ENCODE measurements at regions not wholly inside any gene's neighbourhood (a gene's known extent, or its start where the extent isn't known, plus 50 kb on each side); places are given as distances from the start of the nearest gene placed in this dataset.

DNA sequence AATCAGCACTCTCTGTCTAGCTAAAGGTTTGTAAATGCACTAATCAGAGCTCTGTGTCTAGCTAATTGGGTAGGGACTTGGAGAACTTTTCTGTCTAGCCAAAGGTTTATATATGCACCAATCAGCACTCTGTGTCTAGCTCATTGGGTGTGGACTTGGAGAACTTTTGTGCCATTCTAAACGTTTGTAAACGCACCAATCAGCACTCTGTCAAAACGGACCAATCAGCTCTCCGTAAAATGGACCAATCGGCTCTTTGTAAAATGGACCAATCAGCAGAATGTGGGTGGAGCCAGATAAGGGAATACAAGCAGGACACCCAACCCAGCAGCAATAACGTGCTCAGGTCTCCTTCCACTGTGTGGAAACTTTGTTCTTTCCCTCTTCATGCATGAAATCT, 298.6 kb upstream of the PTPRD start:
- H3K27ac ChIP-seq (ENCODE audit: insufficient read depth, low read depth, low read length), result no peak overlapping the region
- CTCF ChIA-PET, result interaction anchor here (1.4 kb wide), 1 partner anchor 55 kb away, joined by 4 read pairs; no protein-coding TSS in a partner anchor

DNA sequence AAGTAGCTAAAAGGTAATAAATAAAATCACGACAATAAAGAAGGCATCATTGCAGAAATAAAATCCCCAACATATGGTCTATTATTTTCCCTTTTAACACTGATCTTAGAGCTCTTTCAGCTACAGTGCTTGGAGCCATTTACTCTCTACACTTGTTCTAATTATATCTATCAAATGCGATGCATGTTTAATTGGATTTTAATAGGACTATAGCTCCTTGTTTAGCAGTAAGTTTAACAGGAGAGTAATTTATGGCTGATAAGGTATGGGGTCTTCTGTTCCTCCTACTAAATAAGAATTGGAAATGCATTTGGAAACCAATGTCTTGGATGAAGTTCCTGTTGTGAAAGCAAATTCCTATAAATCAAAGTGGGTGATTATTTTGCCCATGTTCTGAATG, 304.2 kb upstream of the PTPRD start:
- Histone ChIP-seq H3K9me3 (replicated peaks; ENCODE audit: control insufficient read depth, insufficient read depth, low read length) (no peaks in the 10 kb centered on the region), H3K27ac (ENCODE audit: insufficient read depth, low read depth, low read length) (no peak overlapping the region), H2AFZ (ENCODE audit: low read depth, low read length) (no peak overlapping the region), H3K9me1 (replicated peaks; ENCODE audit: control insufficient read depth, extremely low read depth, insufficient read depth, low read length) (no peaks in the 10 kb centered on the region), H3K36me3 (ENCODE audit: control insufficient read depth in 2 of 2, extremely low read depth in 1 of 2, insufficient read depth in 2 of 2, low read length in 2 of 2) (no peaks in the 10 kb centered on the region), H3K9ac (replicated peaks; ENCODE audit: extremely low read depth, insufficient read depth, low read length) (no peak overlapping the region), H3K4me3 (replicated peaks in 1 of 3; ENCODE audit: insufficient read depth in 1 of 3, low read depth in 1 of 3, low read length in 3 of 3) (no peak overlapping the region), H3K27me3 (ENCODE audit: control insufficient read depth in 2 of 2, insufficient read depth in 2 of 2, low read length in 2 of 2) (no peaks in the 10 kb centered on the region), H3K4me2 (ENCODE audit: insufficient read depth, low read length) (no peak overlapping the region), H4K20me1 (replicated peaks; ENCODE audit: control insufficient read depth, extremely low read depth, insufficient read depth, low read length) (no peaks in the 10 kb centered on the region), H3K79me2 (ENCODE audit: control insufficient read depth, insufficient read depth, low read length) (no peaks in the 10 kb centered on the region), H3K4me1 (ENCODE audit: control insufficient read depth, extremely low read depth, insufficient read depth, low read length) (no peaks in the 10 kb centered on the region)
- ChIA-PET POLR2A (no interaction called here), CTCF (no interaction called here)
- TF ChIP-seq EZH2 (IDR thresholded peaks at IDR 0.05; ENCODE audit: borderline replicate concordance, low read depth, low read length, severe bottlenecking) (no peak), JUN (IDR thresholded peaks at IDR 0.05; ENCODE audit: borderline replicate concordance, insufficient read depth, insufficient read length, low read depth) (no peak)
- no peak for FAIRE-seq
- no TSS peak for BruUV-seq (replicated peaks)
- no peak for DNase-seq (ENCODE audit: low read depth, low spot score)
- dilution Hi-C loops (cut with MboI; ENCODE audit: extremely low pct_ligation_motif_present, low sequenced_read_pairs) (no loop called here), intact Hi-C loops (cut with micrococcal nuclease) (no loop called here)

More for the DNA sequence above, 298.6 kb upstream of the PTPRD start:
- no TSS peak for BruUV-seq (replicated peaks)
- FAIRE-seq (no peak), DNase-seq (ENCODE audit: low read depth, low spot score) (no peak)
- no peak for TF ChIP-seq MYC (IDR thresholded peaks at IDR 0.05; ENCODE audit: low read depth, low read length)
- TF ChIP-seq GATA2 (IDR thresholded peaks at IDR 0.05; ENCODE audit: insufficient read depth, insufficient read length, low read depth, low read length), result no peak
- TF ChIP-seq, protein P1, sequence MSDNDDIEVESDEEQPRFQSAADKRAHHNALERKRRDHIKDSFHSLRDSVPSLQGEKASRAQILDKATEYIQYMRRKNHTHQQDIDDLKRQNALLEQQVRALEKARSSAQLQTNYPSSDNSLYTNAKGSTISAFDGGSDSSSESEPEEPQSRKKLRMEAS (IDR thresholded peaks at IDR 0.05; ENCODE audit: insufficient read depth, insufficient read length), result no peak
- TF ChIP-seq POLR2AphosphoS5 (IDR thresholded peaks at IDR 0.05; ENCODE audit: insufficient read depth, low read depth, low read length), result no peak
- no peak for TF ChIP-seq FOS (IDR thresholded peaks at IDR 0.05; ENCODE audit: borderline replicate concordance, insufficient read depth, low read length)
- H3K9me1 ChIP-seq (replicated peaks; ENCODE audit: control insufficient read depth, extremely low read depth, insufficient read depth, low read length), result no peaks in the 10 kb centered on the region
- H3K4me2 ChIP-seq (ENCODE audit: insufficient read depth, low read length), result no peak overlapping the region
- no peak overlapping the region for H2AFZ ChIP-seq (ENCODE audit: low read depth, low read length)
- no peaks in the 10 kb centered on the region for H3K4me1 ChIP-seq (ENCODE audit: control insufficient read depth, extremely low read depth, insufficient read depth, low read length)
- H3K36me3 ChIP-seq (ENCODE audit: control insufficient read depth in 2 of 2, extremely low read depth in 1 of 2, insufficient read depth in 2 of 2, low read length in 2 of 2), result no peaks in the 10 kb centered on the region
- no peaks in the 10 kb centered on the region for H4K20me1 ChIP-seq (replicated peaks; ENCODE audit: control insufficient read depth, extremely low read depth, insufficient read depth, low read length)
- dilution Hi-C loops (cut with MboI; ENCODE audit: extremely low pct_ligation_motif_present, low sequenced_read_pairs), result no loop called here
- no peak overlapping the region for H3K9ac ChIP-seq (replicated peaks; ENCODE audit: extremely low read depth, insufficient read depth, low read length)
- H3K79me2 ChIP-seq (ENCODE audit: control insufficient read depth, insufficient read depth, low read length), result no peaks in the 10 kb centered on the region
- POLR2A ChIA-PET, result no interaction called here
- H3K9me3 ChIP-seq (replicated peaks; ENCODE audit: control insufficient read depth, insufficient read depth, low read length), result no peaks in the 10 kb centered on the region
- H3K4me3 ChIP-seq (replicated peaks in 1 of 3; ENCODE audit: insufficient read depth in 1 of 3, low read depth in 1 of 3, low read length in 3 of 3), result no peak overlapping the region
- H3K27me3 ChIP-seq (ENCODE audit: control insufficient read depth in 2 of 2, insufficient read depth in 2 of 2, low read length in 2 of 2), result no peaks in the 10 kb centered on the region
- intact Hi-C loops (cut with micrococcal nuclease), result no loop called here
